GM10248 (cell line): ENCODE measurements at regions not wholly inside any gene's neighbourhood (a gene's known extent, or its start where the extent isn't known, plus 50 kb on each side); places are given as distances from the start of the nearest gene placed in this dataset.

Source experiments
- CTCF ChIA-PET: fragments of 300-600 bp; sonication (Branson Sonifier 250); formaldehyde crosslinking; extraction: SDS; loops from one replicate; lab custom pipeline; 2021; ENCODE audit warnings: antibody characterized with exemption; lab: Yijun Ruan, JAX
- POLR2A ChIA-PET: fragments of 350-650 bp; sonication (Branson Sonifier 250); formaldehyde crosslinking; extraction: SDS; loops from one replicate; lab custom pipeline; 2020; ENCODE audit warnings: antibody characterized with exemption; lab: Yijun Ruan, JAX
- DNase-seq: peaks from one replicate; pipeline ENCODE4 v3.0.0; 2012; ENCODE audit errors: extremely low spot score
- CTCF ChIP-seq: IDR thresholded peaks from 2 replicates; pipeline ENCODE4 v1.5.1; 2012; ENCODE audit warnings: mild to moderate bottlenecking, low read depth; ENCODE audit errors: extremely low read depth, missing control alignments, control extremely low read depth

GRCh38 chr1:82348487-82348886, 547.8 kb downstream of the ADGRL2 start:
- ChIA-PET POLR2A (no interaction called here), CTCF (no interaction called here)
- TF ChIP-seq CTCF = no peak
- DNase-seq = no peak

- no peak for TF ChIP-seq CTCF
- no peak for DNase-seq
- ChIA-PET POLR2A (no interaction called here), CTCF (no interaction called here)
Measured at GRCh38 chr1:82346141-82346540, 545.4 kb downstream of the ADGRL2 start.

GRCh38 chr1:82343381-82343780, 542.6 kb downstream of the ADGRL2 start:
- no peak for DNase-seq
- no peak for TF ChIP-seq CTCF
- POLR2A ChIA-PET = no interaction called here
- CTCF ChIA-PET = no interaction called here

GRCh38 chr1:82337635-82338034, 536.9 kb downstream of the ADGRL2 start:
- DNase-seq = no peak
- ChIA-PET POLR2A (no interaction called here), CTCF (no interaction called here)
- no peak for TF ChIP-seq CTCF

- TF ChIP-seq CTCF = no peak
- POLR2A ChIA-PET = no interaction called here
- no peak for DNase-seq
- CTCF ChIA-PET = no interaction called here
Measured at GRCh38 chr1:82330330-82330729, 529.6 kb downstream of the ADGRL2 start.

- POLR2A ChIA-PET = no interaction called here
- CTCF ChIA-PET = no interaction called here
- no peak for DNase-seq
- TF ChIP-seq CTCF = no peak
Measured at GRCh38 chr1:82329226-82329625, 528.5 kb downstream of the ADGRL2 start.
